Fibroblast of peridontal ligament (primary cell): ENCODE measurements at regions not wholly inside any gene's neighbourhood (a gene's known extent, or its start where the extent isn't known, plus 50 kb on each side); places are given as distances from the start of the nearest gene placed in this dataset.
A peak's percentile ranks its signal among the peaks of the same experiment; 100 is the strongest.
"Not testable (repeated sequence)": the region's sequence is repeated elsewhere in the genome, so short reads cannot be mapped to it uniquely, and the experiment has no call there.

Source experiments
- DNase-seq: peaks from one replicate; pipeline ENCODE4 v3.0.0-alpha.2; 2010; ENCODE audit errors: extremely low read depth

DNA sequence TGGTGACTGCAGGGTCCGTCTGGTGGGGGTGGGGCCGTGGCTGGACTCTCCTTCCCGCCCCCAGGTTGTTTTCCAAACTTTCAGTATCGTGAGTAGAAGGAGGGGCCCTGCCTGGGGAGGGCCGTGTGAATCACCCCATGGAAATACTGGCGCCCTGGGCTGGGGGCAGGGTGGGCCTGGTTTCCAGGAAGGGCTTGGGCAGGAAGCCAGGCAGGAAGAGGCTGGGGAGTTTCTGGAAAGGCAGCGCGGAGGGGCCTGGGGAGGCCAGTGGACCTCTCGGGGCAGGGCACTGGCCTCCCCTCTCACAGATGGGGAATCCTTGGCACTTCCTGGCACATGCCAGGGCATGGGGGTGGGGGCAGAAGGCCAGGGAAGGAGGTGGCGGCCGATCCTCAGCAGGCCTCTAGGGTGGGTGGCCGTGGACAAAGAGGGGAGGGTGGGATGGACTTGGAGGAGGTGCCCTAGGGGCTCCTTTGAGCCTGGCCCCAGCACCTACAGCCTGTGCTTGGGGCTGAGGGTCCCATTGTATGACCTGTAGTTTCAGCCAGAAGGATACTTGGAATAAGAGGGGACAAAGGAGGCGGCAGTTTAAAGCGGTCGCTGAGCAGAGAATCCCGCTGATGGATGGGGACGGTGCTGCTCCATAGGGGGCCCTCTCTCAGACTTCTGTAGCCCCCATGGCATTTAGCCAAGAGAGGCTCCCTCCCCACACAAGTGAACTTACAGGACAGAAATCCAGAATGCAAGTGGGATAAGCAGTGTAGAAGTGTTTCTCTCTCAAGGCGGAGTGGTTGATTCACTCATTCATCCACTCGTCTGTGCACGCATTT lies 56.5 kb upstream of the GATA2 start:
- DNase-seq: peak; percentile 36

GRCh38 chr3:128548426-128549282 lies 55.7 kb upstream of the GATA2 start:
- no peak for DNase-seq

GRCh38 chr3:128548021-128548420 lies 55.0 kb upstream of the GATA2 start:
- DNase-seq: no peak

DNA sequence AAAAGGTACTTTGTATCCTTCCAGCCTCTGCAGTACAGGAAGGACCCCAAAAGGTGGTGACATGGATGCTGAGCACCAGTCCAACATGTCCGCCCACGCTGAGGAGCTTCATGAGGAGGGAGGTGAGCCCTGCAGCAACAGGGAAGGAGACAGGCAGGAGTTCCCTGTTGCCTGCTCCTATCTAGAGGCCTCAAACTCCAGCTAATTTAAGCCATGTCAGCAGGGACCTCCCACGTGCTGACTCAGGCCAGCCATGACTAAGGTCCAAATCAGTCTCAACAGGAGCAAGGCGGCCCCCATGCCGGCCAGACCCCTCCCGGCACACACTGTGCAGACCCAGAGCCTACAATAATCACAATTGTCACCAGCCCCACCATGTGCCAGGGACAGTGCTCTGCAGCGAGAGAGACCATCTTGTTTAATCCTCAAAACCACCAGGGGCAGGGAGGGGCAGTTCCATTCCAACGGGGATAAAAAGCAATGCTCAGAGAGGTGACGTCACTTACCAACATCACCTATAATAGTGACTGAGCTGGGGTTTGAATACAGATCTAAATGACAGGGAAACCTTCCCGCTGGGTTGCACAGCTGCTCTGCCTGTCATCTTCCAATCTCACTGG lies 54.5 kb upstream of the GATA2 start:
- peak; percentile 17 for DNase-seq

DNA sequence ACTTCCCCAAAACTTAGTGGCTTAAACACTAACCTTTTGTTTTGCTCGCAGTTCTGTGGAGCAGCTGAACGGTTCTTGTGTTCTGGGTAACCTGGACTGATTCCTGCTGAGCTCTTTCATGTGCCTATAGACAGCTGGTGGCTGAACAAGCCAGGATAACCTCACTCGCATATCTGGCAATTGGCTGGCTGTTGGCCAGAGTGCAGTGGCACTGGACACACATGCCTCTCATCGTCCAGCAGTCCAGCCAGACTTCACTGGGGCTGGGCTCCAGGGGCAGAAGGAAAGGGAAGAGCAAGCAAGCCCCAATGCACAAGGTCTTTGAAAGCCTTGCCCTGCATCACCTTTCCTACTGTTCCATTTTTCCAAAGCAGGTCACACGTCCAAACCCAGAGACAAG lies 53.6 kb upstream of the GATA2 start:
- no peak for DNase-seq

GRCh38 chr3:128545120-128545752 lies 52.2 kb upstream of the GATA2 start:
- DNase-seq: no peak

DNA sequence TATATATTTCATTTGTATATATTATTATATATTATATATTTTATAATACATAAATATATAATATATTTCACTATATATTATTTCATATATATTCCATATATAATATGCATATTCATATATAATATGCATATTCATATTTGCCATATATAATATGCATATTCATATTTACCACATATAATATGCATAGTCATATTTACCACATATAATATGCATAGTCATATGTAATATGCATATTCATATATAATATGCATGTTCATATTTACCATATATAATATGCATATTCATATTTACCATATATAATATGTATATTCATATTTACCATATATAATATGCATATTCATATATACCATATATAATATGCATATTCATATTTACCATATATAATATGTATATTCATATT lies 51.2 kb upstream of the GATA2 start:
- DNase-seq: no peak

- not testable (repeated sequence) for DNase-seq
Observed at GRCh38 chr3:128543570-128544174, 50.7 kb upstream of the GATA2 start.
